Urothelium cell line (cell line): ENCODE measurements at regions not wholly inside any gene's neighbourhood (a gene's known extent, or its start where the extent isn't known, plus 50 kb on each side); places are given as distances from the start of the nearest gene placed in this dataset.
A peak's percentile ranks its signal among the peaks of the same experiment; 100 is the strongest.

Experiments
- DNase-seq: peaks from one replicate; pipeline ENCODE4 v3.0.0; 2011; ENCODE audit warnings: low spot score, mixed read lengths
- FAIRE-seq: peaks from 2 replicates; lab custom pipeline; 2011; peaks lifted over from hg19 to GRCh38; lab: Jason Lieb, UNC

- no peak for DNase-seq
- FAIRE-seq: no peak
These were observed 376.6 kb downstream of the EFNA5 start for GRCh38 chr5:107294211-107294550.

GRCh38 chr5:107293541-107294210, 377.1 kb downstream of the EFNA5 start:
- no peak for DNase-seq
- FAIRE-seq: no peak

GRCh38 chr5:107291866-107292265, 378.9 kb downstream of the EFNA5 start:
- no peak for DNase-seq
- FAIRE-seq: no peak

DNA sequence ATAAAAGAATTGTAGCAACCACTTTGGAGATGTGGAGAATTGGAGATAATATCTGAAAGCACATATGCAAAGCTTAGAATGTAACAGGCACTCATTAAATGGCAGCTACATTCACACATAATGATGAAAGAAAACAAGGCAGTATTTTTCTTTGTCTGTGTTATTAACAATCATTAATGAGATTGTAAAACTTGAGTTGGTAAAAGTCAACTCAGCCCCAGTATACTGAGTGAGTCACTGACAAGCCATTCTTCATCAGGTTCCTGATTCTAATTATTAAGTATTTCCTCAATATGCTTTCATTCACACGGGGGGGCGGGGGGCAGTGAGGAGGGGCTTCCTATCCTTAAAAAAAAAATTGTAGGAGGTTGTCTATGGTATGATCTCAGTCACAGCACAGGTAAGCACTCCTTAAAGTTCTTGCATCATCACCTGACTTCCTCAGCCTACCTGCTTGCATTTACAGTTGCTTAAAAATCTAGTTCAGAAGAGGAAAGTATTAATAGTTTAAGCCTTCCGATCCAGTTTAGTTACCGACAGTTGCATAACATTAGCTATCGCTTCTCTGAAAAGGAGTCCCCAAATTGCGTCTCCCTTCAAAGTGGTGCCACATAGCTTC, 379.8 kb downstream of the EFNA5 start:
- no peak for DNase-seq
- no peak for FAIRE-seq

DNA sequence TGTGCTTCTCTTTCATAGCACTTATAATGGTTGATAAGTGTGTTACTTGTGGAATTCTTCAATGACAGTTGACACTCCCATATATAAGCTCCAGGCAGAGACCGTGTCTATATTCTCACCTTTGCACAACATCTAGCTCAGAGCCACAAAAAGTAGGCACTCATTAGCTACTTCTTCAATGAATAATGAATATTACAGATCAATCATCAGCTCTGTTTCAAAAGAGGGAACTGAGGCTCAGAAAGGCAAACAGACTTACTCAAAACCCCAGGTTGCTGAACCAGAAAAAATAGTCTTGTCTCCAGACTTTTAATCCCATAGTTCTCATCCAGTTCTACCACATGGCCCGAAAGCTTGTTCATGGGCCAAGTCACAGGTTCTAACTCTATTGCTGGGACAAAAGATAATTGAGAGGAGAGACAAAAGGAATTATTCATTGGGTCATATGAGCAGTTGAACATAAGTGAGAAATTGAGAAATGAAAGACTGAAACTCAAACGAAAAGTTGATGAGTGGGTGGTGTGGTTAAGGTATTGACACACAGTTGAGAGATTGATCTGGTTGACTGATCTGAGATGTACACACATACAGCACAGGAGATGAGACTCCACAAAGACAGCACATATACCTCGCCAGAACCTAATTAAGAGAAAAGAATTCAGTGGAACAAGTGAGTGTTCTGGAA, 381.6 kb downstream of the EFNA5 start:
- DNase-seq (no peak), FAIRE-seq (no peak)

- DNase-seq (no peak), FAIRE-seq (no peak)
These were observed 384.2 kb downstream of the EFNA5 start for GRCh38 chr5:107286447-107287098.

- FAIRE-seq: no peak
- DNase-seq: peak; percentile 31
These were observed 385.0 kb downstream of the EFNA5 start for GRCh38 chr5:107285772-107286171.

- peak; percentile 55 for DNase-seq
- FAIRE-seq: peak; percentile 48
These were observed 385.8 kb downstream of the EFNA5 start for GRCh38 chr5:107284822-107285525.

GRCh38 chr5:107282061-107282460, 388.7 kb downstream of the EFNA5 start:
- FAIRE-seq (no peak), DNase-seq (no peak)

GRCh38 chr5:107278774-107279173, 392.0 kb downstream of the EFNA5 start:
- no peak for DNase-seq
- FAIRE-seq: no peak

- DNase-seq (no peak), FAIRE-seq (no peak)
These were observed 393.1 kb downstream of the EFNA5 start for GRCh38 chr5:107277485-107278125.

DNA sequence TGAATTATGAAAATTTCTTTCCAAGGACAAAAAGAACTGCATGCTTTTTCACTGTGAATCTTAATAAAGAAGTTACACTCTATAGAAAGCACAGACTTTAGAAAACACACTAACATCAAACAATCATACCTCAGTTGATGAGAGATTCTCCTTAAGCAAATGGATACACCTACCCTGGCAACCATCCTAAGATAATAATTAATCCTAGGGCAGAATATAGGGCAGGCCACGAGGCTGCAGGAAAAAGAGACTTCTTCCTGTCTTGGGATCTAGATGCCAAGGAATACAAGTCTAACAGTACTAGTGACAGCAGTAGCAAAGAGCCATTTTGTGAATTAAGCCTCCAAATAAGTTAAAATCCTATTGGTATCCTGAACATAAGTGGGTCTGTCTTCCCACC, 395.4 kb downstream of the EFNA5 start:
- DNase-seq (no peak), FAIRE-seq (no peak)

DNA sequence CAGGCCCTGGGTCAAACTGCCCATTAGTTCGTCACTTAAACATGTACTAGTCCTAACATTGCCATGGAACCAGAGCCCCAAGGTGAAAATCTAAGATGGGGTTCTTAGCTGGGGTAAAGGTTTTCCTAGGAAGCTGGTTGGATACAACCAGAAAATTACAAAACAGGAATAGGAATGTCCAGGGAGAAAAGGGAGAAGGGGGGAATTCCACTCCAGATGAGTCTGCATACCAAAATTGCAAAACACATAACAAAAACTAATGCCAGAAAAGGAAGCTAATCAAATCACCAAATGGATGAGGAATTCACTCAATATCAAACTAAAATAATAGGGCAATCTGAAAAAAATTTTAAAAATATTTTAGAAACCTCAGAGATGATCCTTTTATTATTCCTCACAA, 396.2 kb downstream of the EFNA5 start:
- DNase-seq: no peak
- FAIRE-seq: no peak

DNA sequence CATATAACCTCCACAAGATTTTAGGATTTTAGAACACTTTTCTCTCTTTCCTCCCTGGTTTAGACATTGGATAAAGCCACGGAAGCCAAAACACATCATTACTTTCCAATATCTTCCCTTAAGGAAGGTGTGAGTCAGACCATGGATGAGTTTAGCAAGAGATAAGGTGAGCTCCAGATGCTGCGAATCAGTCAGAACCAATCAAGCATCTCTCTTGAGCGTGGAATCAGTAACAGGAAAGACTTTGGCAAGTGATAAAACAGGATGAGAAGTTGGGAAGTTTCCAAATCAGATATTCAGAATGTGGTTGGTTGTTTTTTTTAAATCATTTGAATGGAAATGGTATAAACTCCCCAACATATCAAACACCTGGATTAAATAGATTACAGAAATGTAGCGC, 397.8 kb downstream of the EFNA5 start:
- DNase-seq: no peak
- FAIRE-seq: no peak

GRCh38 chr5:107272509-107272908, 398.2 kb downstream of the EFNA5 start:
- no peak for DNase-seq

DNA sequence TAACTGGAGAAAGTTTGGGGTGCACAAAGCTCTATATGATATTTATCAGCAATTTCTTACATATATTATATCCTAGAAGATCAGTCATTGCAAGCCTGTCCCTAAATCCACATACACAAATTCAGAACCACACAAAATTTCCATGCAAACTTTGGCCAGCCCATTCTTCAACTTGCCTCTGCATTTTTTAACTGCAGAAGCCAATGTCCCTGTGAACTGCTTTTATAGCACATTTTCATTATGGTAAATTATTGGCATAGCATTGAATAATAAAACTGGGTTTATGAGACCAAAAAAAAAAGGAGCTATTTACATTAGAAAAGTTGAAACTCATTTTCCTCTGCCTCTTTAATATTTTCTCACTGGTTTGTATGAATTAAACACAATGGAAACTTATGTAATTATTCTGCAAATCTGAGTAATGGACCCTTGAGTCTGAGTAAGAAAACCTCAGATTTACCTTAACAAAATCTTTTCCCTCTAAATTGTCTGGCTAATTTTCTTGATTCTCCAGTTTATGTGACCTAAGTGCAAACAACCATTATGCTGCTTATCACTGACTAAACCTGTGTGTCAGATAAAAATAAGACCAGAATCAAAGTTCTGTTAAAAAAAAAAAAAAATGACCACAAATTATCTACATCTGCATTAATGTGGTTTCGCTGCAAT, 398.9 kb downstream of the EFNA5 start:
- DNase-seq: no peak
- no peak for FAIRE-seq

More at GRCh38 chr5:107272509-107272908, 398.2 kb downstream of the EFNA5 start:
- FAIRE-seq: no peak

GRCh38 chr5:107270561-107270960, 400.2 kb downstream of the EFNA5 start:
- no peak for FAIRE-seq

DNA sequence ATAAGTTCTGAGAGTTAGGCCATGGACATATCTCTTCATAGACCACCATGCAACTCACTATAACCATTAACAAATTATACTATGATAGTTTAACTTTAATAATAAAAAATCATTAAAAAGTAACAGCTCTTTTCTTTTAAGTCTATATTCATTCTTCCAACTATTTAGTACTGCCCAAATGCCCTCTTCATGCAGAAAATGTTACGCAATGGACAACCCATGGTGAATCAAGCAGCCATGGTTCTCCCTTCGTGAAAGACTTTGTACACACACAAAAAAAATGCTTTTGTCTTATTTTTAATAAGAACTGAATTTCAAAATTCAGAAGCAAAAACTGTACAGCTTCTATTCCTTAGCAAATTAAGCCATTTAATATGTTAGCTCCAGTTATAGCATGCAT, 401.1 kb downstream of the EFNA5 start:
- DNase-seq (no peak), FAIRE-seq (no peak)

More at GRCh38 chr5:107270561-107270960, 400.2 kb downstream of the EFNA5 start:
- no peak for DNase-seq

GRCh38 chr5:107269256-107269655, 401.5 kb downstream of the EFNA5 start:
- no peak for FAIRE-seq
- no peak for DNase-seq

GRCh38 chr5:107268241-107268640, 402.5 kb downstream of the EFNA5 start:
- FAIRE-seq (no peak), DNase-seq (no peak)
